Astrocyte (in vitro differentiated cells and primary cell): ENCODE measurements at regions not wholly inside any gene's neighbourhood (a gene's known extent, or its start where the extent isn't known, plus 50 kb on each side); places are given as distances from the start of the nearest gene placed in this dataset.

Experiments
- DNase-seq: peaks from one replicate; pipeline ENCODE4 v3.0.0-alpha.2; 2010; ENCODE audit warnings: low read depth
- FAIRE-seq: peaks from 2 replicates; lab custom pipeline; 2011; peaks lifted over from hg19 to GRCh38; lab: Jason Lieb, UNC
- H2AFZ ChIP-seq: 2 replicates; pipeline ENCODE4 v1.6.0; 2012; ENCODE audit warnings: low read depth, low read length, inconsistent platforms
- H3K27ac ChIP-seq: 2 replicates; pipeline ENCODE4 v1.5.1; 2011; ENCODE audit warnings: low read depth, low read length, inconsistent platforms
- H3K27me3 ChIP-seq: 2 replicates; pipeline ENCODE4 v1.6.0; 2011; ENCODE audit warnings: low read length, inconsistent platforms; ENCODE audit not compliant: insufficient read depth
- H3K36me3 ChIP-seq: 2 replicates; pipeline ENCODE4 v1.5.1; 2011; ENCODE audit warnings: low read length, inconsistent platforms; ENCODE audit not compliant: insufficient read depth
- H3K4me1 ChIP-seq: 2 replicates; pipeline ENCODE4 v1.5.1; 2011; ENCODE audit warnings: low read length, inconsistent platforms; ENCODE audit not compliant: insufficient read depth
- H3K4me2 ChIP-seq: 2 replicates; pipeline ENCODE4 v1.6.0; 2012; ENCODE audit warnings: low read length, inconsistent platforms
- H3K4me3 ChIP-seq: 2 replicates; pipeline ENCODE4 v1.5.1; 2011; ENCODE audit warnings: low read depth, mild to moderate bottlenecking, low read length, inconsistent platforms; ENCODE audit not compliant: insufficient read depth
- H3K79me2 ChIP-seq: 2 replicates; pipeline ENCODE4 v1.6.0; 2012; ENCODE audit warnings: mild to moderate bottlenecking, low read length, inconsistent platforms; ENCODE audit not compliant: insufficient read depth
- H3K9ac ChIP-seq: 2 replicates; pipeline ENCODE4 v1.6.0; 2012; ENCODE audit warnings: mild to moderate bottlenecking, low read length, inconsistent platforms
- H3K9me3 ChIP-seq: 2 replicates; pipeline ENCODE4 v1.5.1; 2012; ENCODE audit warnings: low read depth, mild to moderate bottlenecking, low read length, inconsistent platforms; ENCODE audit not compliant: insufficient read depth
- H4K20me1 ChIP-seq: 2 replicates; pipeline ENCODE4 v1.6.0; 2012; ENCODE audit warnings: low read length, inconsistent platforms; ENCODE audit not compliant: insufficient read depth
- H3K27ac Mint-ChIP-seq: one replicate; pipeline ENCODE4 v1.8.0; 2021; ENCODE audit warnings: mild to moderate bottlenecking, mixed read lengths; ENCODE audit not compliant: unreplicated experiment
- H3K27me3 Mint-ChIP-seq: one replicate; pipeline ENCODE4 v1.8.0; 2021; ENCODE audit warnings: low read depth, mixed read lengths; ENCODE audit not compliant: unreplicated experiment
- H3K36me3 Mint-ChIP-seq: one replicate; pipeline ENCODE4 v1.8.0; 2021; ENCODE audit warnings: low read depth, mixed read lengths; ENCODE audit not compliant: unreplicated experiment
- H3K4me1 Mint-ChIP-seq: one replicate; pipeline ENCODE4 v1.8.0; 2021; ENCODE audit warnings: low read depth, mixed read lengths; ENCODE audit not compliant: unreplicated experiment
- H3K4me3 Mint-ChIP-seq: one replicate; pipeline ENCODE4 v1.8.0; 2021; ENCODE audit warnings: mild to moderate bottlenecking, moderate library complexity, mixed read lengths; ENCODE audit not compliant: unreplicated experiment
- H3K9me3 Mint-ChIP-seq: one replicate; pipeline ENCODE4 v1.8.0; 2021; ENCODE audit warnings: mild to moderate bottlenecking, mixed read lengths; ENCODE audit not compliant: unreplicated experiment
- EZH2 ChIP-seq: IDR thresholded peaks from 2 replicates; pipeline ENCODE4 v1.6.1; 2012; ENCODE audit warnings: mild to moderate bottlenecking, low read length, inconsistent platforms; ENCODE audit not compliant: insufficient read depth
- TF ChIP-seq, protein P1 (sequence below): IDR thresholded peaks from 2 replicates; pipeline ENCODE4 v1.5.1; 2011; ENCODE audit warnings: low read depth, mild to moderate bottlenecking, inconsistent platforms, low read length, moderate library complexity; ENCODE audit not compliant: insufficient read depth

DNA sequence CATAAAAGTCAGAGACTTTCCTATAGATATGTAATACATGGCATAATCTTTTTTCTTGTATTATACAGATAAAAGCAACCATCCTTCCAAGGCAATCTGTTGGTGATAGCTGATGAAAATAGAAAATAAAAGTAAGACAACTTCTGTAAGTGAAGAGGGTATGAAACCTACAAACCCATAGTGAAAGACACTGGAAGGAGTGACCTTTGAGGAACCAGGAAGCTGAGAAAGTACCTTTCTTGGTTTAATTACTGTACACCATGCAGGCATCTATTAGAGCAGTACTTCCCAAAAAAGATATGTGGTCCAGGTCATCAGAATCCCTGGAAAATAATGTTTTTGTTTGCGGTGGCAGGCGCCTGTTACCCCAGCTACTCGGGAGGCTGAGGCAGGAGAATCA lies 906.6 kb upstream of the KLHL29 start:
- H3K27me3 ChIP-seq, result no peaks in the 10 kb centered on the region
- FAIRE-seq, result no peak

GRCh38 chr2:22481486-22482259 lies 903.3 kb upstream of the KLHL29 start:
- Histone ChIP-seq H4K20me1 (no peaks in the 10 kb centered on the region), H3K27me3 (no peaks in the 10 kb centered on the region), H3K4me2 (no peak overlapping the region), H3K9me3 (no peaks in the 10 kb centered on the region), H3K27ac (no peak overlapping the region), H3K4me3 (no peak overlapping the region), H2AFZ (no peak overlapping the region), H3K4me1 (no peaks in the 10 kb centered on the region), H3K36me3 (no peaks in the 10 kb centered on the region), H3K79me2 (no peaks in the 10 kb centered on the region), H3K9ac (no peak overlapping the region)
- FAIRE-seq (no peak), DNase-seq (no peak)
- Mint-ChIP-seq H3K4me3 (no peak overlapping the region), H3K27me3 (peaks cover 4% of the 10 kb centered on the region), H3K36me3 (no peaks in the 10 kb centered on the region), H3K9me3 (peaks cover 2% of the 10 kb centered on the region), H3K4me1 (peaks cover 15% of the 10 kb centered on the region), H3K27ac (no peak overlapping the region)
- no peak for TF ChIP-seq EZH2
- TF ChIP-seq, protein P1, sequence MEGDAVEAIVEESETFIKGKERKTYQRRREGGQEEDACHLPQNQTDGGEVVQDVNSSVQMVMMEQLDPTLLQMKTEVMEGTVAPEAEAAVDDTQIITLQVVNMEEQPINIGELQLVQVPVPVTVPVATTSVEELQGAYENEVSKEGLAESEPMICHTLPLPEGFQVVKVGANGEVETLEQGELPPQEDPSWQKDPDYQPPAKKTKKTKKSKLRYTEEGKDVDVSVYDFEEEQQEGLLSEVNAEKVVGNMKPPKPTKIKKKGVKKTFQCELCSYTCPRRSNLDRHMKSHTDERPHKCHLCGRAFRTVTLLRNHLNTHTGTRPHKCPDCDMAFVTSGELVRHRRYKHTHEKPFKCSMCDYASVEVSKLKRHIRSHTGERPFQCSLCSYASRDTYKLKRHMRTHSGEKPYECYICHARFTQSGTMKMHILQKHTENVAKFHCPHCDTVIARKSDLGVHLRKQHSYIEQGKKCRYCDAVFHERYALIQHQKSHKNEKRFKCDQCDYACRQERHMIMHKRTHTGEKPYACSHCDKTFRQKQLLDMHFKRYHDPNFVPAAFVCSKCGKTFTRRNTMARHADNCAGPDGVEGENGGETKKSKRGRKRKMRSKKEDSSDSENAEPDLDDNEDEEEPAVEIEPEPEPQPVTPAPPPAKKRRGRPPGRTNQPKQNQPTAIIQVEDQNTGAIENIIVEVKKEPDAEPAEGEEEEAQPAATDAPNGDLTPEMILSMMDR, result no peak

More for the DNA sequence above, 906.6 kb upstream of the KLHL29 start:
- TF ChIP-seq, protein P1, result no peak
- TF ChIP-seq EZH2, result no peak
- Histone ChIP-seq H3K9me3 (no peaks in the 10 kb centered on the region), H3K79me2 (no peaks in the 10 kb centered on the region), H3K36me3 (no peaks in the 10 kb centered on the region), H3K4me2 (no peak overlapping the region), H3K9ac (no peak overlapping the region), H3K4me1 (no peaks in the 10 kb centered on the region), H4K20me1 (no peaks in the 10 kb centered on the region), H3K4me3 (no peak overlapping the region), H3K27ac (no peak overlapping the region), H2AFZ (no peak overlapping the region)
- DNase-seq, result no peak
- no peaks in the 10 kb centered on the region for H3K36me3 Mint-ChIP-seq
- H3K27me3 Mint-ChIP-seq, result peaks cover 4% of the 10 kb centered on the region
- peaks cover 4% of the 10 kb centered on the region for H3K9me3 Mint-ChIP-seq
- H3K4me1 Mint-ChIP-seq, result peaks cover 6% of the 10 kb centered on the region
- H3K4me3 Mint-ChIP-seq, result no peak overlapping the region
- H3K27ac Mint-ChIP-seq, result no peak overlapping the region

GRCh38 chr2:22483036-22483435 lies 901.9 kb upstream of the KLHL29 start:
- H3K27me3 Mint-ChIP-seq, result no peaks in the 10 kb centered on the region
- H3K4me3 Mint-ChIP-seq, result no peak overlapping the region
- Histone ChIP-seq H2AFZ (no peak overlapping the region), H3K79me2 (no peaks in the 10 kb centered on the region), H3K4me3 (no peak overlapping the region), H3K4me2 (no peak overlapping the region), H3K27me3 (no peaks in the 10 kb centered on the region), H3K27ac (no peak overlapping the region), H3K9me3 (no peaks in the 10 kb centered on the region), H3K36me3 (peaks cover 2% of the 10 kb centered on the region), H4K20me1 (no peaks in the 10 kb centered on the region), H3K4me1 (no peaks in the 10 kb centered on the region), H3K9ac (no peak overlapping the region)
- FAIRE-seq, result no peak
- TF ChIP-seq EZH2, result no peak
- TF ChIP-seq, protein P1, result no peak
- no peak for DNase-seq
- no peaks in the 10 kb centered on the region for H3K36me3 Mint-ChIP-seq
- H3K27ac Mint-ChIP-seq, result no peak overlapping the region
- peaks cover 23% of the 10 kb centered on the region for H3K4me1 Mint-ChIP-seq
- no peaks in the 10 kb centered on the region for H3K9me3 Mint-ChIP-seq
